Lower leg skin (tissue), 4 donors: ENCODE measurements at regions not wholly inside any gene's neighbourhood (a gene's known extent, or its start where the extent isn't known, plus 50 kb on each side); places are given as distances from the start of the nearest gene placed in this dataset.

Source experiments
- DNase-seq, 2 donors: peaks; one replicate each; pipeline ENCODE4 v3.0.0-alpha.2; 2019; ENCODE audit warnings: low spot score in 2 of 2
- H3K4me3 ChIP-seq: fragments of 200-600 bp; sonication (generic); 2 replicates; pipeline ENCODE4 v1.5.1; 2017; ENCODE audit warnings: mild to moderate bottlenecking, low read depth; ENCODE audit not compliant: poor library complexity, severe bottlenecking
- POLR2A ChIP-seq, 2 donors: fragments of 450-650 bp; IDR thresholded peaks; one replicate each; pipeline ENCODE4 v1.6.1; 2016 to 2017; ENCODE audit warnings: antibody characterized with exemption in 2 of 2, mild to moderate bottlenecking in 1 of 2, moderate library complexity in 1 of 2
- WGBS, 2 donors: methylation state at CpG; one replicate each; pipeline ENCODE4 v1.1.5; 2018; 5-methylcytosine and 5-hydroxymethylcytosine counted together
- intact Hi-C: fragments of 100-400 bp; cut with DNase I; formaldehyde crosslinking; loops from one replicate; pipeline ENCODE4 v1.15.0; 2023; ENCODE audit warnings: low total_unique reads
- TF ChIP-seq, protein P1 (sequence below), 3 donors: fragments of 450-650 bp; IDR thresholded peaks; one replicate each; pipeline ENCODE4 v1.5.1; 2016; ENCODE audit warnings: antibody characterized with exemption in 3 of 3, mild to moderate bottlenecking in 3 of 3, moderate library complexity in 2 of 3

DNA sequence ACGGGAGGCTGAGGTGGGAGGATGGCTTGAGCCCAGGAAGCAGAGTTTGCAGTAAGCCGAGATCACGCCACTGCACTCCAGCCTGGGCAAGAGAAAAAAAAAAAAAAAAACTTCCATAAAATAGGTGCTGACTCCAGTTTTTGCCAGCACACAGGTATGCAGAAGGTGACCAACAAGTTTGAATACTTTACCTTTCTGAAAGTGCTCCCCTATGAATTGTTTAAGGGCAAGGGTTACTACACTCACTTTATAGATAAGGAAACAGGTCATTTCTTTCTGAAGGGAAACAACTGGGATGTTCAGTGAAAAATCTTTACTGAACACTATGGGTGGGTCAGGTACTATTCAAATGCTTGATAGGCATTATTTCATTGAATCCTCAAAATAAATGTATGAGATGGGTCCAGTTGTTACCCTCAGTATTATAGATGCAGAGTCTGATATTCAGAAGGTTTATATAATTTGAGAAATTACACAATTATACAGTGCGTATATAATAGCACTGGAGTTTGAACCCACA lies 538.5 kb downstream of the INSC start:
- 89 to 94% methylated on average over 4 of the region's 4 CpGs for WGBS, 2 donors
- intact Hi-C loops: loop anchor here (5.0 kb wide), 1 partner anchor 959 kb away; no protein-coding TSS in a partner anchor
- no peak for TF ChIP-seq POLR2A (IDR thresholded peaks at IDR 0.05)
- TF ChIP-seq, protein P1, sequence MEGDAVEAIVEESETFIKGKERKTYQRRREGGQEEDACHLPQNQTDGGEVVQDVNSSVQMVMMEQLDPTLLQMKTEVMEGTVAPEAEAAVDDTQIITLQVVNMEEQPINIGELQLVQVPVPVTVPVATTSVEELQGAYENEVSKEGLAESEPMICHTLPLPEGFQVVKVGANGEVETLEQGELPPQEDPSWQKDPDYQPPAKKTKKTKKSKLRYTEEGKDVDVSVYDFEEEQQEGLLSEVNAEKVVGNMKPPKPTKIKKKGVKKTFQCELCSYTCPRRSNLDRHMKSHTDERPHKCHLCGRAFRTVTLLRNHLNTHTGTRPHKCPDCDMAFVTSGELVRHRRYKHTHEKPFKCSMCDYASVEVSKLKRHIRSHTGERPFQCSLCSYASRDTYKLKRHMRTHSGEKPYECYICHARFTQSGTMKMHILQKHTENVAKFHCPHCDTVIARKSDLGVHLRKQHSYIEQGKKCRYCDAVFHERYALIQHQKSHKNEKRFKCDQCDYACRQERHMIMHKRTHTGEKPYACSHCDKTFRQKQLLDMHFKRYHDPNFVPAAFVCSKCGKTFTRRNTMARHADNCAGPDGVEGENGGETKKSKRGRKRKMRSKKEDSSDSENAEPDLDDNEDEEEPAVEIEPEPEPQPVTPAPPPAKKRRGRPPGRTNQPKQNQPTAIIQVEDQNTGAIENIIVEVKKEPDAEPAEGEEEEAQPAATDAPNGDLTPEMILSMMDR (IDR thresholded peaks at IDR 0.05): no peak
- DNase-seq: no peak
- H3K4me3 ChIP-seq: no peak overlapping the region

DNA sequence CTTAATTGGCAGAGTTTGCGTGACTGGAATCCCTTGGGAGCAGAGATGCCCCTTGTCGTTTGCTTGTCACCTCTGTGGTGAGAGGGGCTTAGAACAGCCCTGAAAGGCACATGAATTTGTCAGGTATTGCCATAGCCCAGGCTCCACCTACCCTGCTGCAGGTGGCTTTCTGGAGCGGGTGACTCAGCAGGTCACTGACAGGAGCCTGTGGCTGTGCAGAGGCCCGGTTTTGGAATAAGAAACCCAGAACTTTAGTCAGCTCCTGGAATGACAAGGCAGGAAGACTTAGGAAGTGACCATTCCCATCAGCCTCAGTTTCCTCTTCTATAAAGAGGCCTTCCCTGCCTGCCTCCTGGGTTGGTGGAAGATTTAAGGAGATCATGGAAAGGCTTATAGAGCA lies 539.7 kb downstream of the INSC start:
- 63 to 68% methylated on average over 4 of the region's 4 CpGs for WGBS, 2 donors
- no peak for DNase-seq
- intact Hi-C loops: loop anchor here (5.0 kb wide), 1 partner anchor 958 kb away; no protein-coding TSS in a partner anchor
- TF ChIP-seq, protein P1 (IDR thresholded peaks at IDR 0.05): no peak
- TF ChIP-seq POLR2A (IDR thresholded peaks at IDR 0.05): no peak
- no peak overlapping the region for H3K4me3 ChIP-seq

DNA sequence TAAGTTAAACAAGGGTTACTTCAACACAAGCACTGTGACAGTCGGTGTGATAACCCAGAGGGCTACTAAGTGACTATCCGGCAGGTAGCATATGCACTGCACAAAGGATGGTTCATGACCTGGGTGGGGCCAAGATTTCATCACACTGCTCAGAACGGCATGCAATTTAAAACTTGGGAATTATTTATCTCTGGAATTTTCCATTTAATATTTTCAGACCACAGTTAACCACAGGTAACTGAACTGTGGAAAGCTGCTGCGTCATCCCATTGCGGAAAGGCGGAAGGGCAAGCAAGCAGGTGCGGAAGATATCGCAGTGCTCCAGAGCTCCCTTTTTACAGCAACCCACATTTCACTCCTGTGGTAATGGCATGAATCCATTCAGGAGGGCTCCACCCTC lies 540.8 kb downstream of the INSC start:
- intact Hi-C loops: no loop called here
- 72 to 77% methylated on average over 8 of the region's 8 CpGs for WGBS, 2 donors
- no peak overlapping the region for H3K4me3 ChIP-seq
- DNase-seq: no peak
- TF ChIP-seq, protein P1 (IDR thresholded peaks at IDR 0.05): no peak

DNA sequence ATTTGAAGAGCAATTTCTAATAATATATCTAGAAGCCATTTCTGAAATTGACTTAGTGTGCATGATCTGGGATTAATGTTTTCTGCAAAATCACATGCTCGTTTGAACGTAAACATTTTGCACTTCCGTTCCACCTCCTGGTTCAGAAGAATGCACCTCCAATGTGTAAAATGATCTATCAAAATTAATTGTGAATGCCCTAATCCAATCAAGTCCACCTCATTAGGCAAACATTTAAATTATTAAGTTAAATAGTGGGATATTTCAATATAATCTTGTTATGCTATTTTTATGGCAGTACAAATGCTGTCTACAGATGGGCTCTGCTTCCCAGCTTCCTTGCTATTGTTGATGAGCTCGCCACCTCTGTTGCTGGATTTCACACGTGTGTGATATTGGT lies 542.5 kb downstream of the INSC start:
- intact Hi-C loops: no loop called here
- 93 to 94% methylated on average over 5 of the region's 5 CpGs for WGBS, 2 donors
- DNase-seq: no peak
- H3K4me3 ChIP-seq: no peak overlapping the region
- no peak for TF ChIP-seq POLR2A (IDR thresholded peaks at IDR 0.05)
- TF ChIP-seq, protein P1 (IDR thresholded peaks at IDR 0.05): no peak

DNA sequence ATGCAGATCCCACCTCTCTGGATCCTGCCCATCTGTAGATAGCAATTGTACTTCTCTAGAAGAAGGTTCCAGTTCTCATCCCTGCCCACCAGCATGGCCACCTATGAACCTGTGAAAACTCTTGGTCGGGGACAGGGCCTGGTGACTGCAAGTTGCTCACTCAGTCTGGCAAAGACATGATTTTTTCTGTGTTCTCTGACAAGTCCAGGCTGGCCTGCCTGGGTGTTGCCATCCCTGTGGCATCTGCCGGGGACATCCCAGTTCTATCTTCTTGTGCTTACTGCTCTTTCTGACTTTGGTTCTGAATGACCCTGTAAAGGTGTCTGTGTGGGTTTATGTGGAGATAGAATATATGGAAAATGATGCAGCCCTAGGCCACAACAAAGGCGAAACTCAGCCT lies 545.8 kb downstream of the INSC start:
- H3K4me3 ChIP-seq: no peak overlapping the region
- no peak for DNase-seq
- WGBS, 2 donors: 59 to 74% methylated on average over 3 of the region's 3 CpGs
- TF ChIP-seq POLR2A (IDR thresholded peaks at IDR 0.05): no peak
- TF ChIP-seq, protein P1 (IDR thresholded peaks at IDR 0.05): no peak
- intact Hi-C loops: no loop called here

DNA sequence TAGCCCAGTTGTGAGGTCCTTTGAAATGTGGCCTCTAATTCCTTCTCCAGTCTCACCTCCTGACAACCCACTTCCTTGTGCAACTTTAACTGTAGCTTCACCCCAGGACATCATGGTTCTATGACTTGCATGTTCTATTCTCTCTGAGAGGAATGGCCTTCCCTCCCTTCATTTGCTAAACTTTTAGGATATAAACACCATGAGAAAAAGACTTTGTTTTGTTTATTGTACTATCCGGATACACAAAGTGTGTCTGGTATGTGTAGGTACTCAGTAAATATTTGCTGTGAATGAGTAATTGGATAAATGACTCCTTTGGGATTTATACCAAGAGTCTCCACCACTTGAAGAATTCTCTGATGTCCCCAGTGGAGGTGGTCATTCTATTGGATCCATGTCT lies 547.6 kb downstream of the INSC start:
- no peak for DNase-seq
- TF ChIP-seq POLR2A (IDR thresholded peaks at IDR 0.05): no peak
- TF ChIP-seq, protein P1 (IDR thresholded peaks at IDR 0.05): no peak
- intact Hi-C loops: no loop called here
- H3K4me3 ChIP-seq: no peak overlapping the region
- 93 to 94% methylated on average over 1 of the region's 1 CpG for WGBS, 2 donors
